H1 (cell line): ENCODE measurements at regions not wholly inside any gene's neighbourhood (a gene's known extent, or its start where the extent isn't known, plus 50 kb on each side); places are given as distances from the start of the nearest gene placed in this dataset.

Experiments
- CTCF ChIA-PET: fragments of 300-600 bp; sonication (Branson Sonifier 250); formaldehyde crosslinking; loops from one replicate; lab custom pipeline; 2021; ENCODE audit not compliant: partially characterized antibody; lab: Charles Lee
- POLR2A ChIA-PET: fragments of 300-600 bp; sonication (Branson Sonifier 250); formaldehyde crosslinking; loops from one replicate; lab custom pipeline; 2021; ENCODE audit warnings: inconsistent platforms; ENCODE audit not compliant: partially characterized antibody; lab: Charles Lee
- DNase-seq, 2 experiments: peaks; one replicate each; pipeline versions ENCODE4 v3.0.0 to v3.0.0-alpha.2; 2010 to 2022; ENCODE audit warnings: low spot score in 2 of 2, low read depth in 1 of 2, mixed read lengths in 1 of 2
- FAIRE-seq: peaks from 2 replicates; lab custom pipeline; 2011; peaks lifted over from hg19 to GRCh38; lab: Jason Lieb, UNC
- H2AFZ ChIP-seq: 2 replicates; pipeline ENCODE4 v1.8.1; 2012; ENCODE audit warnings: low read length, inconsistent platforms
- H2AK5ac ChIP-seq: 2 replicates; pipeline ENCODE4 v1.6.1; 2013; ENCODE audit warnings: low read depth, low read length
- H2BK120ac ChIP-seq: replicated peaks from 2 replicates; pipeline ENCODE3; 2013; ENCODE audit warnings: low read depth, low read length, inconsistent platforms
- H2BK12ac ChIP-seq: 2 replicates; pipeline ENCODE4 v1.6.1; 2013; ENCODE audit warnings: low read depth, low read length
- H2BK15ac ChIP-seq: 2 replicates; pipeline ENCODE4 v1.6.1; 2013; ENCODE audit warnings: low read length
- H2BK20ac ChIP-seq: 2 replicates; pipeline ENCODE4 v1.6.1; 2013; ENCODE audit warnings: low read length
- H2BK5ac ChIP-seq: 2 replicates; pipeline ENCODE4 v1.6.1; 2013; ENCODE audit warnings: low read depth, low read length
- H3K14ac ChIP-seq: 2 replicates; pipeline ENCODE4 v1.6.1; 2013; ENCODE audit warnings: inconsistent platforms; ENCODE audit not compliant: insufficient read length
- H3K18ac ChIP-seq: 2 replicates; pipeline ENCODE4 v1.6.1; 2013; ENCODE audit warnings: low read length; ENCODE audit errors: extremely low read depth
- H3K23ac ChIP-seq: 2 replicates; pipeline ENCODE4 v1.6.1; 2013; ENCODE audit warnings: inconsistent platforms; ENCODE audit not compliant: insufficient read length
- H3K23me2 ChIP-seq: 2 replicates; pipeline ENCODE4 v1.6.1; 2013; ENCODE audit warnings: low read depth, low read length
- H3K27ac ChIP-seq: 2 replicates; pipeline ENCODE4 v1.6.1; 2011; ENCODE audit warnings: low read depth, low read length, inconsistent platforms
- H3K27me3 ChIP-seq, 4 experiments: replicated peaks in 1 of 4; 1 replicate in 1 of 4; 2 replicates in 3 of 4; pipeline versions ENCODE4 v1.6.1 to v1.8.1; 2011 to 2013; ENCODE audit warnings: low read length in 3 of 4, mild to moderate bottlenecking in 3 of 4, inconsistent platforms in 2 of 4, mixed read lengths in 2 of 4, moderate library complexity in 1 of 4; ENCODE audit not compliant: control insufficient read depth in 3 of 4, insufficient read depth in 3 of 4; ENCODE audit errors: extremely low read depth in 1 of 4
- H3K36me3 ChIP-seq, 4 experiments: 2 replicates each; pipeline versions ENCODE4 v1.6.1 to v1.8.1; 2011 to 2013; ENCODE audit warnings: mild to moderate bottlenecking in 4 of 4, low read length in 3 of 4, moderate library complexity in 2 of 4, control low read depth in 1 of 4, inconsistent platforms in 1 of 4; ENCODE audit not compliant: insufficient read depth in 4 of 4, control insufficient read depth in 2 of 4
- H3K4ac ChIP-seq: replicated peaks from 2 replicates; pipeline ENCODE3; 2013; ENCODE audit warnings: low read length, low read depth, mixed read lengths, inconsistent platforms; ENCODE audit not compliant: insufficient read length
- H3K4me1 ChIP-seq, 4 experiments: replicated peaks in 1 of 4; 1 replicate in 1 of 4; 2 replicates in 3 of 4; pipeline versions ENCODE4 v1.6.1 to v1.8.1; 2011 to 2013; ENCODE audit warnings: low read length in 3 of 4, inconsistent platforms in 2 of 4, mixed read lengths in 1 of 4; ENCODE audit not compliant: insufficient read depth in 4 of 4, control insufficient read depth in 3 of 4
- H3K4me2 ChIP-seq, 2 experiments: 2 replicates each; pipeline versions ENCODE4 v1.6.1 to v1.8.1; 2011 to 2013; ENCODE audit warnings: low read depth in 2 of 2, low read length in 2 of 2, control low read depth in 1 of 2, inconsistent platforms in 1 of 2, mild to moderate bottlenecking in 1 of 2; ENCODE audit not compliant: insufficient read depth in 1 of 2
- H3K4me3 ChIP-seq, 4 experiments: fragments of 200-600, 300-600 bp in 1 of 4; sonication (generic), shearing (Covaris generic), sonication (Bioruptor Twin) in 1 of 4; 2 replicates each; pipeline versions ENCODE4 v1.5.1 to v1.8.1; 2011 to 2016; ENCODE audit warnings: low read length in 4 of 4, low read depth in 3 of 4, control low read depth in 2 of 4, inconsistent platforms in 2 of 4, mild to moderate bottlenecking in 2 of 4, mixed read lengths in 1 of 4, moderate library complexity in 1 of 4; ENCODE audit not compliant: insufficient read depth in 2 of 4; ENCODE audit errors: extremely low read depth in 1 of 4
- H3K56ac ChIP-seq: replicated peaks from 2 replicates; pipeline ENCODE3; 2013; ENCODE audit warnings: low read depth, mild to moderate bottlenecking, mixed read lengths, low read length, inconsistent platforms; ENCODE audit not compliant: insufficient read length
- H3K79me1 ChIP-seq: 2 replicates; pipeline ENCODE4 v1.6.1; 2013; ENCODE audit warnings: low read depth, low read length, control low read depth
- H3K79me2 ChIP-seq, 2 experiments: 2 replicates each; pipeline versions ENCODE4 v1.6.1 to v1.8.1; 2012 to 2013; ENCODE audit warnings: low read length in 2 of 2, mild to moderate bottlenecking in 2 of 2, inconsistent platforms in 1 of 2; ENCODE audit not compliant: insufficient read depth in 2 of 2, control insufficient read depth in 1 of 2
- H3K9ac ChIP-seq, 4 experiments: replicated peaks in 1 of 4; 1 replicate in 1 of 4; 2 replicates in 3 of 4; pipeline versions ENCODE4 v1.6.1 to v1.8.1; 2011 to 2013; ENCODE audit warnings: low read depth in 3 of 4, low read length in 3 of 4, control low read depth in 2 of 4, mild to moderate bottlenecking in 2 of 4, moderate library complexity in 2 of 4, inconsistent platforms in 1 of 4; ENCODE audit errors: extremely low read depth in 1 of 4
- H3K9me3 ChIP-seq, 2 experiments: 2 replicates each; pipeline versions ENCODE4 v1.6.1 to v1.8.1; 2012 to 2013; ENCODE audit warnings: mild to moderate bottlenecking in 2 of 2, moderate library complexity in 2 of 2, control low read depth in 1 of 2, inconsistent platforms in 1 of 2, low read depth in 1 of 2, low read length in 1 of 2, mixed read lengths in 1 of 2; ENCODE audit not compliant: insufficient read depth in 2 of 2
- H4K20me1 ChIP-seq, 2 experiments: replicated peaks in 1 of 2; 2 replicates each; pipeline versions ENCODE3 to v1.8.1; 2011 to 2013; ENCODE audit warnings: inconsistent platforms in 2 of 2, low read length in 2 of 2, mild to moderate bottlenecking in 1 of 2; ENCODE audit not compliant: insufficient read depth in 2 of 2, control insufficient read depth in 1 of 2
- H4K5ac ChIP-seq: 2 replicates; pipeline ENCODE4 v1.6.1; 2013; ENCODE audit warnings: low read length, low read depth, mixed read lengths, inconsistent platforms; ENCODE audit not compliant: insufficient read length
- H4K8ac ChIP-seq: 2 replicates; pipeline ENCODE4 v1.8.0; 2013; ENCODE audit warnings: mild to moderate bottlenecking, moderate library complexity, low read length, inconsistent platforms; ENCODE audit not compliant: insufficient read depth; ENCODE audit errors: extremely low read depth
- H4K91ac ChIP-seq: replicated peaks from 2 replicates; pipeline ENCODE3; 2013; ENCODE audit warnings: low read length, mixed read lengths, inconsistent platforms; ENCODE audit not compliant: insufficient read length
- CTCF ChIP-seq, 3 experiments: IDR thresholded peaks; 1 replicate in 2 of 3; 2 replicates in 1 of 3; pipeline versions ENCODE4 v1.5.1 to v1.6.1; 2011; ENCODE audit warnings: low read length in 3 of 3, mild to moderate bottlenecking in 3 of 3, inconsistent platforms in 2 of 3, low read depth in 1 of 3, moderate library complexity in 1 of 3; ENCODE audit not compliant: insufficient read depth in 1 of 3; ENCODE audit errors: control extremely low read depth in 1 of 3
- POLR2AphosphoS5 ChIP-seq: IDR thresholded peaks from 2 replicates; pipeline ENCODE4 v1.6.1; 2011; ENCODE audit warnings: low read depth, low read length
- SRF ChIP-seq: IDR thresholded peaks from 2 replicates; pipeline ENCODE4 v1.6.1; 2011; ENCODE audit warnings: mild to moderate bottlenecking, low read depth, low read length, moderate library complexity
- WGBS, 2 experiments: shearing (Covaris generic) in 1 of 2; methylation state at CpG; one replicate each; pipeline versions ENCODE4 v1.1.6 to v1.1.7; 2013 to 2015; ENCODE audit warnings: low lambda C conversion rate in 2 of 2, mixed read lengths in 2 of 2, inconsistent platforms in 1 of 2, low coverage in 1 of 2, missing lambda C conversion rate in 1 of 2; ENCODE audit not compliant: insufficient replicate concordance in 2 of 2, insufficient coverage in 1 of 2, insufficient read length in 1 of 2; ENCODE audit errors: extremely low coverage in 1 of 2, missing lambda C conversion rate in 1 of 2; 5-methylcytosine and 5-hydroxymethylcytosine counted together

- Histone ChIP-seq H3K18ac (no peak overlapping the region), H3K4ac (no peak overlapping the region), H3K14ac (no peak overlapping the region), H4K20me1 (no peaks in the 10 kb centered on the region), H3K23me2 (no peaks in the 10 kb centered on the region; the same call in 1 of the 2 replicates), H2BK15ac (no peak overlapping the region), H2AK5ac (peak overlapping the region; percentile 78; the same call in 1 of the 2 replicates), H3K27me3 (no peaks in the 10 kb centered on the region; a peak in 1 of 7 replicates), H3K9me3 (no peaks in the 10 kb centered on the region), H2BK12ac (no peak overlapping the region), H3K79me2 (no peaks in the 10 kb centered on the region), H4K5ac (no peak overlapping the region), H3K56ac (no peak overlapping the region), H3K9ac (no peak overlapping the region), H3K23ac (no peak overlapping the region), H3K79me1 (no peaks in the 10 kb centered on the region), H3K27ac (no peak overlapping the region), H4K91ac (no peak overlapping the region), H3K4me3 (no peak overlapping the region), H3K36me3 (no peaks in the 10 kb centered on the region), H2BK5ac (no peak overlapping the region), H2AFZ (no peak overlapping the region), H3K4me2 (no peak overlapping the region), H4K8ac (no peak overlapping the region; the same call in 1 of the 2 replicates), H2BK20ac (no peak overlapping the region), H3K4me1 (peaks cover 0 to 12% (median 4%) of the 10 kb centered on the region in 4 experiments; a peak in 6 of 7 replicates), H2BK120ac (no peak overlapping the region)
- ChIA-PET CTCF (interaction anchor here (0.6 to 2.1 kb wide), 10 partner anchors 12 to 947 kb away, joined by 3 to 8 read pairs (median 4); no protein-coding TSS in a partner anchor), POLR2A (interaction anchor here (0.7 kb wide), 1 partner anchor 17 kb away, joined by 3 read pairs; no protein-coding TSS in a partner anchor)
- 50 to 84% methylated on average over 1 to 20 of the region's 20 CpGs for WGBS, 2 experiments
- FAIRE-seq (no peak), DNase-seq (no peak)
- TF ChIP-seq POLR2AphosphoS5 (no peak), CTCF (IDR thresholded peaks at IDR 0.05; ENCODE audit: control extremely low read depth in 1 of 3, insufficient read depth in 1 of 3, low read depth in 1 of 3, low read length in 3 of 3) (peak in 1 of 3 experiments; percentile 29; a peak in 1 of 4 replicates), SRF (peak; percentile 90)
Measured at GRCh38 chr11:115958089-115959000, 454.1 kb upstream of the CADM1 start.
